SJCRH30 (cell line): ENCODE measurements at regions not wholly inside any gene's neighbourhood (a gene's known extent, or its start where the extent isn't known, plus 50 kb on each side); places are given as distances from the start of the nearest gene placed in this dataset.

Source experiments
- DNase-seq, 2 experiments: peaks; one replicate each; pipeline ENCODE4 v3.0.0-alpha.2; 2015 to 2020
- H3K27ac ChIP-seq: fragments of 250-450 bp; sonication (Bioruptor Pico); 2 replicates; pipeline ENCODE4 v1.5.1; 2020; ENCODE audit warnings: mild to moderate bottlenecking, moderate library complexity
- H3K27me3 ChIP-seq: fragments of 250-450 bp; sonication (Bioruptor Pico); 2 replicates; pipeline ENCODE4 v1.5.1; 2020; ENCODE audit warnings: mild to moderate bottlenecking, moderate library complexity
- H3K36me3 ChIP-seq: fragments of 250-450 bp; sonication (Bioruptor Pico); 2 replicates; pipeline ENCODE4 v1.5.1; 2020; ENCODE audit warnings: mild to moderate bottlenecking, moderate library complexity
- H3K4me1 ChIP-seq: fragments of 250-450 bp; sonication (Bioruptor Pico); 2 replicates; pipeline ENCODE4 v1.5.1; 2020; ENCODE audit warnings: mild to moderate bottlenecking, moderate library complexity
- H3K4me3 ChIP-seq: fragments of 250-450 bp; sonication (Bioruptor Pico); 2 replicates; pipeline ENCODE4 v1.5.1; 2020; ENCODE audit warnings: mild to moderate bottlenecking, moderate library complexity
- H3K9me3 ChIP-seq: fragments of 250-450 bp; sonication (Bioruptor Pico); replicated peaks from 2 replicates; pipeline ENCODE4 v1.5.1; 2020; ENCODE audit warnings: mild to moderate bottlenecking, moderate library complexity

DNA sequence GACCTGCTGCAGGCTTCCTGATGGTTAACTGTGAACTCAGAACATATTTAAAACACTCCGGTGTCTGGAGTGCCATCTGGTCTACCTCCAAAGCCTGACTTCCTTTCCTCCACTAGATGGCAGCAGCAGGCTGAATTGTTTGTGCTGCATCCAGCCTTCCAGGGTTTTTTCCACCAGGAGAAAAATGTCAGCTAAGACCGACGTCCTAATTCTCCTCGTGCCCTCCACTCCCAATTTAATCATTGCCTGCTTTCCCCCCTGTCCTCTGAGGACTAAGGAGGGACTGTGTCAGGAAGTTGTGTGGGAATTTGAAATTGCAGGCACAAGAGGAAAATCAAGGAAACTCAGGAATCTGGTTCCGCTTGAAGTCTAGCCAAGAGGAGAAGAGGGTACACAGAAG is 165.2 kb upstream of the UMPS start:
- Histone ChIP-seq H3K27ac (no peak overlapping the region), H3K36me3 (no peaks in the 10 kb centered on the region), H3K9me3 (no peaks in the 10 kb centered on the region), H3K27me3 (no peaks in the 10 kb centered on the region), H3K4me3 (no peak overlapping the region), H3K4me1 (peaks cover 4% of the 10 kb centered on the region; the same call in 1 of the 2 replicates)
- peak; percentile 75 to 92 for DNase-seq

DNA sequence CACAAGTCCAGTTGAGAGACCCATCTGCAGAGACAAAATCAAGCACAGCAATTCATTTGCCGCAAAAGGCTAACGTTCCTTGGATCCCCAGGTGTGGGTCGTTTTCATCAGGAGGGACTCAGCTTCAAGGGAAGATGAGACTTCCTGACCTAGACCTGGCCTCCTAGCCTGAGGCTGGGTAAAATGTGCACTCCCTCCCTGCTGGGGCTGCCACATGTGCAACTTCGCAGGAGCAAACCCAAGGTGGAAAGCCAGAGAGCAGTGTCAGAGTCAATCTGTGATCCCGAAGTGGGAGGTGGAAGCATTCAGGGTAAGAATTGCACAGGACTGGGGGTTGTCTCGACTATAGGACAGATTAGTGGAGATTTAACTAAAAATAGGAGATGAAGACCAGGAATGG is 164.7 kb upstream of the UMPS start:
- H3K36me3 ChIP-seq, result no peaks in the 10 kb centered on the region
- H3K4me3 ChIP-seq, result no peak overlapping the region
- peaks cover 4% of the 10 kb centered on the region; the same call in 1 of the 2 replicates for H3K4me1 ChIP-seq
- no peak for DNase-seq
- no peak overlapping the region for H3K27ac ChIP-seq
- no peaks in the 10 kb centered on the region for H3K9me3 ChIP-seq
- H3K27me3 ChIP-seq, result no peaks in the 10 kb centered on the region

DNA sequence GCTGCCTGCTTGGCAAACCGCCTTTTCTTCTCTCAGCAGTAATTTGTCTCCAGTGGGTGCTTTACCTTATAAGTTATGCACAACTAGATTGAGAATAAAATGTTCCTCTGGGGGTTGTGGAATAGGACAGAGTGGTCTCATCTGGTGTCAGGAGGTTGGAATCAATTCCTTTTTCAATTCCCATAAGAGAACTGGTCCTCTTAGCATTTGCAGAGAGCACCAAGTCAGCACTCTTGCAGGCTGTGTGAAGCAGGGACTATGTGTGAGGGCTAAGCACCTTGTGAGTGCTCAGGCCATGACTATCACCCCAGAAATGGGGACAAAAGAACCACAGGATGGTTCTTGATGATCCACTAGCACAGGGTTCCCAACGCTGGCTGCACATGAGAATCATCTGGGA is 163.6 kb upstream of the UMPS start:
- no peaks in the 10 kb centered on the region for H3K36me3 ChIP-seq
- no peak for DNase-seq
- no peaks in the 10 kb centered on the region for H3K9me3 ChIP-seq
- H3K4me3 ChIP-seq, result no peak overlapping the region
- no peaks in the 10 kb centered on the region for H3K27me3 ChIP-seq
- H3K27ac ChIP-seq, result no peak overlapping the region
- H3K4me1 ChIP-seq, result peaks cover 2% of the 10 kb centered on the region; the same call in 1 of the 2 replicates

DNA sequence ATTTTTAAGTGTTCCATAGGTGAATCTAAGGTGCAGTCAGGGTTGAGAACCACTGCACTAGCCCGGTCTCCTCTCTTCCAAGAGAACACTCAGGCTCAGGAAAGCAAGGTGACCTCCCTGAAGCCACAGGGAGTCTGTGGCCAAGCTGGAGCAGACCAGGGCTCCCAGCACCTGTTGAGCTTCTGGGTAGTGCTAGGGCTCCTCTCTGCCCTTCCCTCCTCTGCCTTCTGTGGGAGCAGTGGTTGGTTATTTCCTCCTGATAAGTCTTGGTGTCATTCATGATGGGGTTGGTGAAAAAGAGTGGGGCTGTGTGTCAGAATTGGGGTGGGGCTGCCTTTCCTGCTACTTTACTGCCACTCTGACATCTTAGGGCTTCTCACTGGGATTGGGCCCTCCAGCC is 163.1 kb upstream of the UMPS start:
- Histone ChIP-seq H3K36me3 (no peaks in the 10 kb centered on the region), H3K27ac (no peak overlapping the region), H3K4me3 (no peak overlapping the region), H3K27me3 (no peaks in the 10 kb centered on the region), H3K9me3 (no peaks in the 10 kb centered on the region), H3K4me1 (no peaks in the 10 kb centered on the region)
- DNase-seq, result no peak

DNA sequence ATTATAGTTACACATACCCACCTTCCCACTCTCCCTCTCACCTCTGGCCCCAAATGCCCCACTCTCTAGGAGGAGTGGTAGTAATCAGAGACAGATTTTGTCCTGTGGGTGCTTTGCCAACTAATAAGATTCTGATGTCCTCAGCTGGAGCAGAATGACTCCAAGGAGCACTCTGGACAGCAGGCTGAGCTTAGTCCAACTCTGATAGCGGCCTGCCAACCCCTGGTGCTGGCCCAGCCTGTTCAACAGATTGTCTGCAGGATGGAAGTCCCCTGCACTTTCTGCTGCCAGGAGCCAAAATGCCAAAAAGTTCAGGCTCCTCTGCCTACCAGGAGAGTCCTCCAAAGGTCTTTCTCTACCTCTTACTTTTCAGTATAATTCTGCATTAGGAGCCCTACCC is 160.5 kb upstream of the UMPS start:
- H3K36me3 ChIP-seq, result no peaks in the 10 kb centered on the region
- no peaks in the 10 kb centered on the region for H3K27me3 ChIP-seq
- no peak overlapping the region for H3K27ac ChIP-seq
- no peaks in the 10 kb centered on the region for H3K4me1 ChIP-seq
- DNase-seq, result no peak
- H3K4me3 ChIP-seq, result no peak overlapping the region
- H3K9me3 ChIP-seq, result no peaks in the 10 kb centered on the region

DNA sequence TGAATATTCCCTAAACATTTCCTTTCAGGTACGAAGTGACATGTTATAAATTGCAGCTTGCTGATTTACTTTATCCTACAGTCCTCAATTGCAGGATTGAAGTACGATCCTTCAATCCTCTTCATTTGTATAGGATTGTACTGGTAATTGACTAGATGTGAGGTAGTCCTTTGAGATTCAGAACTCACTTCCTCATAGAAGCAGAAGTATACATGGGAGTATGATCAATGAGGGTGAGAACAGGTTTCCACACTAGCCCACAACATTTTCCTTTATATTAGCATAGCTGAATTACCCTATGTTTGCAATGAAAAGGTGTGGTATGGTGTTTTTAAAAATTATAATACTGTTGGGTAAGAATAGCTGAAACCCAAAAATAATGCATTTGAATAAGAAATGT is 160.0 kb upstream of the UMPS start:
- no peaks in the 10 kb centered on the region for H3K36me3 ChIP-seq
- H3K9me3 ChIP-seq, result no peaks in the 10 kb centered on the region
- H3K4me3 ChIP-seq, result no peak overlapping the region

DNA sequence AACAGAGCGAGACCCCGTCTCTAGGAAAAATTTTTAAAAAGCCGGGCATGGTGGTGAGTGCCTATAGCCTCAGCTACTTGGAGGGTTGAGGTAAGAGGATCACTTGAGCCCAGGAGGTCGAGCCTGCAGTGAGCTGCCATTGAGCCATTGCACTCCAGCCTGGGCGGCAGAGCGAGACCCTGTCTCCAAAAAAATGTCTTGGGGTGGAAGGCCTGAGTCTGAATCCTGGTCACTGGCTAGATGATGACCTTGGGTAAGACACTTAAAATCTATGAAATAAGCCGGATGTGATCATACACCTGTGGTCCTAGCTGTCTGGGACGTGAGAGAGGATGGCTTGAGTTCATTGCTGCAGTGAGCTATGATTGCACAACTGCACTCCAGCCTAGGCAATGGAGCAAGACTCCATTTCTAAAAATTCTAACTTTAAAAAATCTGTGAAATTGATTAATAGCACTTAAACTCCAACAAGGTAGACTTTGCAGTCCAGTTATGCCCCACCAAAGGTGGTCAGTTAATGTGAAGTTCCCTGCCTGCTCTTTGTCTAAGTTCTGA is 157.3 kb upstream of the UMPS start:
- H3K9me3 ChIP-seq, result no peaks in the 10 kb centered on the region
- no peaks in the 10 kb centered on the region for H3K27me3 ChIP-seq
- no peaks in the 10 kb centered on the region for H3K36me3 ChIP-seq
- no peak for DNase-seq
- H3K4me3 ChIP-seq, result no peak overlapping the region
- no peak overlapping the region for H3K27ac ChIP-seq
- H3K4me1 ChIP-seq, result peaks cover 8% of the 10 kb centered on the region

More for the DNA sequence above, 160.0 kb upstream of the UMPS start:
- peaks cover 2% of the 10 kb centered on the region; the same call in 1 of the 2 replicates for H3K4me1 ChIP-seq
- DNase-seq, result no peak
- H3K27me3 ChIP-seq, result no peaks in the 10 kb centered on the region
- H3K27ac ChIP-seq, result no peak overlapping the region

DNA sequence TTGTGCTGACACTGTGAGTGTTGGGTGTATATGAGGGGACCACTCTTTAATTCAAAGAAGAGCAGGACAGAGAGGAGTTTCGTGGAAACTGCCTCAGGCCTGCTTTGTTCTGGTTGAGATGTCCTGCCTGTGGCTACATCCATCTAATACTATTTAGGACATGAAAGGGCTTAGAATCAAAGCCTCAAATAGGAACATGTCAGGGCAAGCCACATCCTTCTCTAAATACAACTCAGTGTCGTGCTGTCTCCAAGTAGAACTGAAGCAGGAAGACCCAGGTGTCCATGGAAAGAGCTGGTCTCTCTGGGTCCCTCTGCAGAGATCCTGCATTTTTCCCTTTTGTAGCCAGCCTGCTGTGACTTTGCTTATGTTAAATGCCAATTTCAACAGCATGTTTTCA is 156.2 kb upstream of the UMPS start:
- Histone ChIP-seq H3K36me3 (no peaks in the 10 kb centered on the region), H3K27ac (no peak overlapping the region), H3K4me1 (peaks cover 8% of the 10 kb centered on the region), H3K27me3 (no peaks in the 10 kb centered on the region), H3K4me3 (no peak overlapping the region), H3K9me3 (no peaks in the 10 kb centered on the region)
- DNase-seq, result no peak

DNA sequence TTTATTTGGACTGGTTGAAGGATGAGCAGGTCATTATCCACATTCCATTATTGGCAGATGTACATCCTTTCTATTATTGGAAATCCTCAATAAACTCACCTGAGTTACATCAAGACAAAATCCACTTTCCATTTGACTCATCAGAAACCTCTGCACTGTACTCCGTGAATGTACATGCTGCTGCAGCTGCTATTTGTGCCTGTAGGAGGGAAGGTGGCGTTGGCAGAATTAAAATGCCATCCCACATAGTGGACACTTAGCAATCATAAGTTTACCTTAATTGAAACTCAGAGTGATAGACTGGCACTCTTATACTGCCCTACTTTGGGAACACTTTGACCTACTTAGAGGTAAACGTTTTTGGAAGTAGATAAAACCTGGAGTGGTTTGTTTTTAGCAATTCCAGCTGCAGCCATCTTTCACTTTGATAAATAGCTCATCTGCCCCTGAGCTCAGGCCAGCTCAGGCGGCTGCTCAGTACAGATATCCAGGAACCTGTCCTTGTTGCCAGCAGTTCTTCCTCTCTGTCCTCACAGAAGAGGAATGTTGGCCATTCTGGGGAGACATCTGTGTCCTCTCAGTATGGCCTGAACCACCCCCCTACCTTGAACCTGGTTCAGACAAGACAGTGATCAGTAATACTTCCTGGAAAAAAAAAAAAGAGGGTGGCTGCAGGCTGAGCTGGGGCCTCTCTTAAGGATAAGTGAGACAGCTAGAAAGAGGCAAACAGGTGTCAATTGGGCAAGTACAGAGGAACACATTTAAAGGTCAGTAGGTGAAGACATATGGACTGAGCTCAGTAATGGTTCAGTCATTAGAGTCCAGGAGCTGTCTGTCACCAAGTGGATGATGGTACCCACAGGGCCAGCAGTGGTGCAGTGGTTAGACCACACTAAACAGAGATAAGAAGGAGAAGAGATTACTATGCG is 153.4 kb upstream of the UMPS start:
- Histone ChIP-seq H3K36me3 (no peaks in the 10 kb centered on the region), H3K4me1 (peaks cover 8% of the 10 kb centered on the region), H3K4me3 (no peak overlapping the region), H3K27ac (no peak overlapping the region), H3K27me3 (no peaks in the 10 kb centered on the region), H3K9me3 (no peaks in the 10 kb centered on the region)
- DNase-seq, result no peak

DNA sequence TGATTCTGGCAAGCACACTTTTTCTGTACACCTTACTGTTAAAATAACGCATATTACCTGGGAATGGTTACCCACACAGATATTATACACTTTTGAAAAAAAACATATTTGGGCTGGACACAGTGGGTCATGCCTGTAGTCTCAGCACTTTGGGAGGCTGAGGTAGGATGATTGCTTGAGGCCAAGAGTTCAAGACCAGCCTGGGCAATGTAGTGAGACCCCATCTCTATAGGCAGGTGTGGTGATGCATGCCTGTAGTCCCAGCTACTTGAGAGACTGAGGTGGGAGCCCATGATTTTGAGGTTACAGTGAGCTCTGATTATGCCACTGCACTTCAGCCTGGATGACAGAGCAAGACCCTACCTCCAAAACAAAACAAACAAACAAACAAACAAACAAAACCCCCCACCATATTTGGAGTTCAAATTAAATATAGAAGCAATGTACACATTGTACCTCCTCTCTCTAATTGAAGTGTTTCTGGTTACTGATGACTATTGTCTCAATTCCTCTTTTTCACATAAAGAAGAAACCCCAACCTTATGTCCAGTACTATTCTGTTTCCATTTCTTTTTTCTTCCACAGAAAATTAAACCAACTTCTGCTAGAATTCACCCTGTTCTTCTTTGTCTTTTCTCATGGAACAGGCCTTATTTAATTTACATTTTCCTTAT is 152.6 kb upstream of the UMPS start:
- H3K27ac ChIP-seq, result no peak overlapping the region
- H3K4me1 ChIP-seq, result peaks cover 8% of the 10 kb centered on the region
- no peak for DNase-seq
- no peaks in the 10 kb centered on the region for H3K9me3 ChIP-seq
- no peaks in the 10 kb centered on the region for H3K36me3 ChIP-seq
- no peaks in the 10 kb centered on the region for H3K27me3 ChIP-seq
- no peak overlapping the region for H3K4me3 ChIP-seq

DNA sequence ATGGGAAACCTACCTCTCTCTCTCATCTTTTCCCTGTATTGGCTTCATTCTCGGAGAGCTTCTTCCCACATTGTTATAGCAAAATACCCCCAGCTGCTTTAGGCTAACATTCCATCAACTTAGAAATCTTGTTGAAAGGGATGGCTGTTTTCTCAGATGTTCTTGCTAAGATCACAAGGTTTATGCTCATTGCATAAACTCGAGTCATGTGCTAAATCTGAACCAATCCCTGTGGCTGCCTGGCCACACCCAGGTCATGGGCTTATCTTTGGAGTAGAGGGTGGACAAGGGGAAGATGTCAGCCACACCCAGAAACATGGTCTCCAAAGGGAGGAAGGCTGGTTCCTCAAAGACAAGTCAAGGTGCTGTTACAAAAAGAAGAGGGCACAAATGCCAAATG is 150.6 kb upstream of the UMPS start:
- no peak for DNase-seq
- no peak overlapping the region for H3K4me3 ChIP-seq
- no peaks in the 10 kb centered on the region for H3K27me3 ChIP-seq
- no peaks in the 10 kb centered on the region for H3K36me3 ChIP-seq
- peaks cover 8% of the 10 kb centered on the region for H3K4me1 ChIP-seq
- no peak overlapping the region for H3K27ac ChIP-seq
- no peaks in the 10 kb centered on the region for H3K9me3 ChIP-seq

DNA sequence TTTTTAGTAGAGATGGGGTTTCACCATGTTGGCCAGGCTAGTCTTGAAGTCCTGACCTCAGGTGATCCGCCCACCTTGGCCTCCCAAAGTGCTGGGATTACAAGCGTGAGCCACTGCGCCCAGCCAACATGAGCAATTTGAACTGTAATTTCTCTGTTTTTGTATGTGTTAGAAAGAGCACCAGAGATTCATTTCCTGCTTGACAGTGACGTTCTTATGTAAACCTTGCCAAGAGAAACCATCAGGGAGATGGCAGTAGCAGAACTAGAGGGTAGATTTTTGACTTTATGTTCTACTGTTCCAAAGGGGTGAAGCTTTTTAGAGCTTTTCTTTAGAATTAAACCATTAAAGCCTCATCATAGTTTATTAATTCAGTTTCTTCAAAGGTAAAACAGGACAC is 148.1 kb upstream of the UMPS start:
- Histone ChIP-seq H3K4me3 (no peak overlapping the region), H3K27me3 (no peaks in the 10 kb centered on the region), H3K36me3 (no peaks in the 10 kb centered on the region), H3K4me1 (no peaks in the 10 kb centered on the region), H3K27ac (no peak overlapping the region), H3K9me3 (no peaks in the 10 kb centered on the region)
- DNase-seq, result no peak

DNA sequence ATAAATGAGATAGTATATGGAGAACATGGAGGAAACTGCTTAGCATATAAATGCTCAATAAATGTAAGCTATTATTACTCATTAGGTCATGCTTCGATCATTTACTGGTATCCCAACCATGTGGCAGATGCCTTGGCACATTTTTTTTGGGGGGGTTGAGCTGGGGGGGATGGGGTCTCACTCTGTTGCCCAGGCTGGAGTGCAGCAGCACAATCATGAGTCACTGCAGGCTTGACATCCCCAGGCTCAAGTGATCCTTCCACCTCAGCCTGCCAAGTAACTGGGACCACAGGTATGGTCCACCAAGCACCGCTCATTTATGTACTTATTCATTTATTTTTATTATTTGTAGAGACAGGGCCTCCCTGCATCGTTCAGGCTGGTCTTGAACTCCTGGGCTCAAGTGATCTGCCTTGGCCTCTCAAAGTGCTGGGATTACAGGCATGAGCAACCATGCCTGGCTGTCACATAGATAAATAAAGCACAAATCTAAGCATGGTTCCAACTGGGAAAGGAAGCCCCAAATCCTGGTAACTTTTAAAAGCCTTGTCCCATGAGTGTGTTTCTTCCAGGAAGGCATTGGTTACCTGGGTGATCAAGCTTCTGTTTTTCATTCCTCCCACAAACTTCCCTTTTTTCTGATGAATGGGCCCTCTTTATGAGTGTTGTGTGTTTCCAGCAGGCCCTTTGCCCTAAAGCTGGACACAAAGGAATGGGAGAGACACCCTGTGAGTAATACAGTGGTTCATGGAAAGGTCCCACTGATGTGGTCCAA is 147.4 kb upstream of the UMPS start:
- DNase-seq, result no peak
- no peaks in the 10 kb centered on the region for H3K4me1 ChIP-seq
- H3K9me3 ChIP-seq, result no peaks in the 10 kb centered on the region
- H3K27me3 ChIP-seq, result no peaks in the 10 kb centered on the region
- H3K4me3 ChIP-seq, result no peak overlapping the region
- H3K27ac ChIP-seq, result no peak overlapping the region
- no peaks in the 10 kb centered on the region for H3K36me3 ChIP-seq

DNA sequence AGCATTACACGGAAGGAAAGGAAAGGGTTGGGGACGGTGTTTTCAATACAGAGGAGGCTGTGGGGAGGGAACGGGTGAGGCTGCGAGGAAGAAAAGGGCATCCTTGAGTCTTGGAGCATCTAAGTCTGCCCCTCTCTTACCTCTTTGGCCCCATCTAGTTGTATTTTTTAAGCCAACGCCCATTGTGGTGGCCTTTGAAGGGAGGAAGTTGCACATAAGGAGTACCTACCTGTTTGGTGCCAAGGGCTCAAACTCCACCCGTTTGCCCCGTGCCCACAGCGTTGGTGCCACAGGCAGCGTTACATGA is 146.1 kb upstream of the UMPS start:
- H3K4me3 ChIP-seq, result peak overlapping the region; percentile 53
- no peaks in the 10 kb centered on the region for H3K9me3 ChIP-seq
- DNase-seq, result no peak
- H3K27me3 ChIP-seq, result no peaks in the 10 kb centered on the region
- no peaks in the 10 kb centered on the region for H3K4me1 ChIP-seq
- no peaks in the 10 kb centered on the region for H3K36me3 ChIP-seq
- no peak overlapping the region for H3K27ac ChIP-seq
